H9 (cell line): ENCODE measurements at regions not wholly inside any gene's neighbourhood (a gene's known extent, or its start where the extent isn't known, plus 50 kb on each side); places are given as distances from the start of the nearest gene placed in this dataset.

Source experiments
- DNase-seq: peaks from one replicate; pipeline ENCODE4 v3.0.0-alpha.2; 2017
- H2AFZ ChIP-seq: one replicate; pipeline ENCODE4 v1.6.1; 2013; ENCODE audit warnings: mild to moderate bottlenecking, low read length, control low read depth, moderate library complexity
- H2AK5ac ChIP-seq: 2 replicates; pipeline ENCODE4 v1.6.1; 2013; ENCODE audit warnings: low read length, control low read depth, mixed read lengths; ENCODE audit not compliant: insufficient read length
- H2BK120ac ChIP-seq: one replicate; pipeline ENCODE4 v1.6.1; 2013; ENCODE audit warnings: low read depth, mild to moderate bottlenecking, low read length, control low read depth, inconsistent platforms; ENCODE audit not compliant: poor library complexity, severe bottlenecking
- H2BK12ac ChIP-seq: 2 replicates; pipeline ENCODE4 v1.6.1; 2013; ENCODE audit warnings: low read length, control low read depth, mixed read lengths, low read depth; ENCODE audit not compliant: insufficient read length
- H2BK15ac ChIP-seq: 2 replicates; pipeline ENCODE4 v1.6.1; 2013; ENCODE audit warnings: low read depth, low read length, control low read depth
- H2BK20ac ChIP-seq: one replicate; pipeline ENCODE4 v1.6.1; 2013; ENCODE audit warnings: low read depth, mild to moderate bottlenecking, low read length, control low read depth, inconsistent platforms; ENCODE audit not compliant: poor library complexity, severe bottlenecking
- H2BK5ac ChIP-seq: 2 replicates; pipeline ENCODE4 v1.6.1; 2013; ENCODE audit warnings: low read length, control low read depth, mixed read lengths; ENCODE audit not compliant: insufficient read length
- H3K14ac ChIP-seq: 2 replicates; pipeline ENCODE4 v1.6.1; 2013; ENCODE audit warnings: low read length, control low read depth; ENCODE audit not compliant: insufficient read depth
- H3K18ac ChIP-seq: 2 replicates; pipeline ENCODE4 v1.6.1; 2013; ENCODE audit warnings: low read depth, mild to moderate bottlenecking, mixed read lengths, low read length, control low read depth; ENCODE audit not compliant: insufficient read length
- H3K23ac ChIP-seq: 2 replicates; pipeline ENCODE4 v1.6.1; 2013; ENCODE audit warnings: low read length, control low read depth, mixed read lengths, low read depth; ENCODE audit not compliant: insufficient read length
- H3K23me2 ChIP-seq: 2 replicates; pipeline ENCODE4 v1.6.1; 2013; ENCODE audit warnings: low read depth, mild to moderate bottlenecking, mixed read lengths, low read length, control low read depth; ENCODE audit not compliant: insufficient read length, poor library complexity, severe bottlenecking
- H3K27ac ChIP-seq: 2 replicates; pipeline ENCODE4 v1.5.1; 2013; ENCODE audit warnings: low read length, control low read depth, mixed read lengths, low read depth; ENCODE audit not compliant: insufficient read length
- H3K27me3 ChIP-seq: 2 replicates; pipeline ENCODE4 v1.6.1; 2013; ENCODE audit warnings: low read length, control low read depth, inconsistent platforms; ENCODE audit not compliant: insufficient read depth
- H3K4ac ChIP-seq: 2 replicates; pipeline ENCODE4 v1.6.1; 2013; ENCODE audit warnings: low read depth, mild to moderate bottlenecking, control low read depth, inconsistent platforms, low read length, moderate library complexity
- H3K4me1 ChIP-seq: 2 replicates; pipeline ENCODE4 v1.6.1; 2013; ENCODE audit warnings: low read length, control low read depth, inconsistent platforms; ENCODE audit not compliant: insufficient read depth
- H3K4me2 ChIP-seq: 2 replicates; pipeline ENCODE4 v1.6.1; 2013; ENCODE audit warnings: low read length, control low read depth, mixed read lengths; ENCODE audit not compliant: insufficient read length, insufficient read depth
- H3K56ac ChIP-seq: 2 replicates; pipeline ENCODE4 v1.6.1; 2013; ENCODE audit warnings: low read depth, mild to moderate bottlenecking, mixed read lengths, low read length, control low read depth; ENCODE audit not compliant: insufficient read length
- H3K79me1 ChIP-seq: 2 replicates; pipeline ENCODE4 v1.6.1; 2013; ENCODE audit warnings: low read depth, mild to moderate bottlenecking, moderate library complexity, low read length, control low read depth, inconsistent platforms; ENCODE audit not compliant: insufficient read depth, poor library complexity, severe bottlenecking
- H3K79me2 ChIP-seq: 2 replicates; pipeline ENCODE4 v1.6.1; 2013; ENCODE audit warnings: low read length, control low read depth, inconsistent platforms; ENCODE audit not compliant: insufficient read depth
- H3K9ac ChIP-seq: 2 replicates; pipeline ENCODE4 v1.6.1; 2013; ENCODE audit warnings: low read length, control low read depth, mixed read lengths; ENCODE audit not compliant: insufficient read length; ENCODE audit errors: extremely low read depth
- H3K9me3 ChIP-seq: one replicate; pipeline ENCODE4 v1.6.1; 2013; ENCODE audit warnings: low read depth, low read length, inconsistent platforms; ENCODE audit not compliant: control insufficient read depth
- H3T11ph ChIP-seq: one replicate; pipeline ENCODE4 v1.6.1; 2013; ENCODE audit warnings: mild to moderate bottlenecking, low read length, control low read depth, inconsistent platforms
- H4K20me1 ChIP-seq: one replicate; pipeline ENCODE4 v1.6.1; 2013; ENCODE audit not compliant: control insufficient read depth, insufficient read length, insufficient read depth
- H4K5ac ChIP-seq: 2 replicates; pipeline ENCODE4 v1.6.1; 2013; ENCODE audit warnings: low read depth, mild to moderate bottlenecking, mixed read lengths, low read length, control low read depth; ENCODE audit not compliant: insufficient read length
- H4K8ac ChIP-seq: replicated peaks from 2 replicates; pipeline ENCODE4 v1.6.1; 2013; ENCODE audit warnings: low read length, control low read depth, mixed read lengths, low read depth; ENCODE audit not compliant: insufficient read length
- H4K91ac ChIP-seq: 2 replicates; pipeline ENCODE4 v1.6.1; 2013; ENCODE audit warnings: low read depth, mild to moderate bottlenecking, moderate library complexity, mixed read lengths, low read length, control low read depth; ENCODE audit not compliant: insufficient read length
- H3K27ac Mint-ChIP-seq, 3 experiments: 2 replicates in 2 of 3; 3 replicates in 1 of 3; pipeline ENCODE4 v1.8.0; 2020 to 2021; ENCODE audit warnings: mixed read lengths in 3 of 3, mild to moderate bottlenecking in 1 of 3, moderate library complexity in 1 of 3
- H3K27me3 Mint-ChIP-seq: 2 replicates; pipeline ENCODE4 v1.8.0; 2021; ENCODE audit warnings: low read depth, mild to moderate bottlenecking, moderate library complexity, mixed read lengths
- H3K36me3 Mint-ChIP-seq, 3 experiments: 2 replicates in 2 of 3; 3 replicates in 1 of 3; pipeline ENCODE4 v1.8.0; 2020 to 2021; ENCODE audit warnings: low read depth in 3 of 3, mixed read lengths in 3 of 3; ENCODE audit not compliant: insufficient read depth in 1 of 3
- H3K4me1 Mint-ChIP-seq, 2 experiments: 2 replicates each; pipeline ENCODE4 v1.8.0; 2020; ENCODE audit warnings: mixed read lengths in 2 of 2
- H3K4me3 Mint-ChIP-seq, 2 experiments: 2 replicates in 1 of 2; 3 replicates in 1 of 2; pipeline ENCODE4 v1.8.0; 2020 to 2021; ENCODE audit warnings: mild to moderate bottlenecking in 2 of 2, mixed read lengths in 2 of 2, moderate library complexity in 1 of 2
- H3K9me3 Mint-ChIP-seq, 2 experiments: 2 replicates in 1 of 2; 3 replicates in 1 of 2; pipeline ENCODE4 v1.8.0; 2020; ENCODE audit warnings: mild to moderate bottlenecking in 2 of 2, mixed read lengths in 2 of 2, moderate library complexity in 1 of 2
- WGBS: extraction: QIAGEN DNeasy Blood & Tissue Kit; methylation state at CpG from one replicate; pipeline ENCODE4 v1.1.7; 2013; ENCODE audit warnings: missing lambda C conversion rate, low lambda C conversion rate, mixed read lengths; ENCODE audit not compliant: insufficient read length; ENCODE audit errors: extremely low coverage; 5-methylcytosine and 5-hydroxymethylcytosine counted together
- TF ChIP-seq, protein P1 (sequence below): fragments of 200-600 bp; sonication (generic); conservative IDR thresholded peaks from 3 replicates; pipeline ENCODE4 v1.8.0; 2021; ENCODE audit warnings: antibody characterized with exemption, mild to moderate bottlenecking

DNA sequence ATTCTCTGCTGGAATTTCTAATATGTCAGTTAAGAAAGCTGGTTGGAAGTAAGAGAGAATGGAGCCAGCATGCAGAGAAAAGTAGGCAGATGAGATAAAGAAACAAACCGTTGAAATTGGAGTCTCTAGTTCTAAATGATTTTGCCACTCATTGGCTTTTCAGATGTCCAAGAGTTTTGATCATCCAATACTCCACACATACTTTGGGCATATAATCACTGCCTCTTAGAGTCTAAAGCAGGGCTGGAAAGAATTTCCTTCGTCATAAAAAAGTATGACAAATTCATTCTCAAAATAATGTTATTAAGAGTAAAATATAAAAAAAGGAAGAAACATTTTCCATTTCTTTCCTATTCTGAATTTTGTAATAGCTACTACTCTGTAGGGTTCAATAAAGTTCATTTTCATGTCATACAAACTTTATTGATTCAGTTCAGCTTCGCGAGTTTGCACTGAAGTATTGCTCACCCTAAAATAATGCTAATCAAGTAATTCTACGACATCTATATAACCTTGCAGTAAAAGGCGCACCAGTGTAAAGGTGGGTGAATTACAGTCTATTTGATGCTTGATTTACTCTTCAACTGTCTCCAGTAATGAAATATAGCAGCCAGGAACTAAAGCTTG, 1556.6 kb downstream of the NCAM2 start:
- H3T11ph ChIP-seq, result no peak overlapping the region
- H3K14ac ChIP-seq, result no peak overlapping the region
- no peak overlapping the region for H3K4me3 Mint-ChIP-seq
- no peak overlapping the region for H3K4me2 ChIP-seq
- H3K56ac ChIP-seq, result no peak overlapping the region
- no peaks in the 10 kb centered on the region for H3K4me1 ChIP-seq
- H2BK12ac ChIP-seq, result no peak overlapping the region
- no peak overlapping the region for H2BK15ac ChIP-seq
- H3K4me1 Mint-ChIP-seq, result no peaks in the 10 kb centered on the region
- H4K8ac ChIP-seq, result no peak overlapping the region
- no peak overlapping the region for H2AK5ac ChIP-seq
- no peaks in the 10 kb centered on the region for H3K79me1 ChIP-seq
- no peak overlapping the region for H3K23ac ChIP-seq
- no peak overlapping the region for H3K18ac ChIP-seq
- H3K27ac ChIP-seq, result no peak overlapping the region
- no peaks in the 10 kb centered on the region for H3K27me3 ChIP-seq
- no peaks in the 10 kb centered on the region for H3K23me2 ChIP-seq
- no peak overlapping the region for H4K5ac ChIP-seq
- no peak overlapping the region for H3K4ac ChIP-seq
- H3K27ac Mint-ChIP-seq, result no peak overlapping the region
- no peak overlapping the region for H3K9ac ChIP-seq
- H2BK20ac ChIP-seq, result no peak overlapping the region
- H4K20me1 ChIP-seq, result no peaks in the 10 kb centered on the region
- 0 out of 7 replicates have a peak, but pooled peaks cover 0 to under 1% (median 0%) of the 10 kb centered on the region in 3 experiments for H3K36me3 Mint-ChIP-seq
- TF ChIP-seq, protein P1, sequence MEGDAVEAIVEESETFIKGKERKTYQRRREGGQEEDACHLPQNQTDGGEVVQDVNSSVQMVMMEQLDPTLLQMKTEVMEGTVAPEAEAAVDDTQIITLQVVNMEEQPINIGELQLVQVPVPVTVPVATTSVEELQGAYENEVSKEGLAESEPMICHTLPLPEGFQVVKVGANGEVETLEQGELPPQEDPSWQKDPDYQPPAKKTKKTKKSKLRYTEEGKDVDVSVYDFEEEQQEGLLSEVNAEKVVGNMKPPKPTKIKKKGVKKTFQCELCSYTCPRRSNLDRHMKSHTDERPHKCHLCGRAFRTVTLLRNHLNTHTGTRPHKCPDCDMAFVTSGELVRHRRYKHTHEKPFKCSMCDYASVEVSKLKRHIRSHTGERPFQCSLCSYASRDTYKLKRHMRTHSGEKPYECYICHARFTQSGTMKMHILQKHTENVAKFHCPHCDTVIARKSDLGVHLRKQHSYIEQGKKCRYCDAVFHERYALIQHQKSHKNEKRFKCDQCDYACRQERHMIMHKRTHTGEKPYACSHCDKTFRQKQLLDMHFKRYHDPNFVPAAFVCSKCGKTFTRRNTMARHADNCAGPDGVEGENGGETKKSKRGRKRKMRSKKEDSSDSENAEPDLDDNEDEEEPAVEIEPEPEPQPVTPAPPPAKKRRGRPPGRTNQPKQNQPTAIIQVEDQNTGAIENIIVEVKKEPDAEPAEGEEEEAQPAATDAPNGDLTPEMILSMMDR, result no peak
- H3K27me3 Mint-ChIP-seq, result no peaks in the 10 kb centered on the region; the same call in 1 of the 2 replicates
- no peaks in the 10 kb centered on the region for H3K9me3 ChIP-seq
- no peaks in the 10 kb centered on the region for H3K79me2 ChIP-seq
- H4K91ac ChIP-seq, result no peak overlapping the region
- no peak for DNase-seq
- no peak overlapping the region for H2BK120ac ChIP-seq
- peaks cover 3 to 4% of the 10 kb centered on the region in 2 experiments; a peak in 3 of 5 replicates for H3K9me3 Mint-ChIP-seq
- no peak overlapping the region for H2AFZ ChIP-seq
- H2BK5ac ChIP-seq, result no peak overlapping the region
- no CpG with 5 or more reads among the region's 6 CpGs for WGBS
